Suprapubic skin (tissue), 4 donors: ENCODE measurements at regions not wholly inside any gene's neighbourhood (a gene's known extent, or its start where the extent isn't known, plus 50 kb on each side); places are given as distances from the start of the nearest gene placed in this dataset.

ENCODE experiments used
- EP300 ChIP-seq: sonication (generic); formaldehyde crosslinking; IDR thresholded peaks from one replicate; pipeline ENCODE4 v1.6.1; 2017; ENCODE audit warnings: antibody characterized with exemption
- POLR2A ChIP-seq, 2 donors: fragments of 450-650 bp; IDR thresholded peaks; one replicate each; pipeline ENCODE4 v1.6.1; 2017; ENCODE audit warnings: antibody characterized with exemption in 2 of 2, mild to moderate bottlenecking in 2 of 2, moderate library complexity in 2 of 2
- POLR2AphosphoS5 ChIP-seq, 3 donors: sonication (generic); formaldehyde crosslinking; IDR thresholded peaks; one replicate each; pipeline ENCODE4 v1.6.1; 2017; ENCODE audit warnings: antibody characterized with exemption in 3 of 3
- TF ChIP-seq, protein P1 (sequence below), 2 donors: fragments of 200-600 bp in 1 of 2; fragments of 450-650 bp in 1 of 2; sonication (generic) in 1 of 2; IDR thresholded peaks; one replicate each; pipeline ENCODE4 v1.5.1; 2016 to 2019; ENCODE audit warnings: antibody characterized with exemption in 2 of 2, mild to moderate bottlenecking in 1 of 2, moderate library complexity in 1 of 2

DNA sequence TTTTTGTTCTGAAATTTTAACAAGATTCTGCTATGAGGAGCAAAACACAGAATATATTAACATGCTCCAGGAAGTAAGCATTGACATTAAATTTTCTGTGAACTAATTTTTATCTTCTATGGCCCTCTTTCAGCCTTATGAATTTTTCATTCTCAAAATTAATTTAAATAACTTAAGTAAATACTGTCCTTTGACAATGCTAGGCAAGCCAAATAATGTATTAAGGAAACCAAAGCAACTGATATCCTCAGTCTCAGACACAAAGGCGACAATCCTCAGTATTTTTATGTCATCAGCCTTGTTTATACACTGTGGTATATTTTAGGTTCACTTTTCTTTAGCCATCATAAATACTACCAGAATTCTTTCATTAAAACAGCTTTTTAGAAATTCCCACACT is 159.8 kb downstream of the CGGBP1 start:
- TF ChIP-seq EP300: no peak
- TF ChIP-seq, protein P1, sequence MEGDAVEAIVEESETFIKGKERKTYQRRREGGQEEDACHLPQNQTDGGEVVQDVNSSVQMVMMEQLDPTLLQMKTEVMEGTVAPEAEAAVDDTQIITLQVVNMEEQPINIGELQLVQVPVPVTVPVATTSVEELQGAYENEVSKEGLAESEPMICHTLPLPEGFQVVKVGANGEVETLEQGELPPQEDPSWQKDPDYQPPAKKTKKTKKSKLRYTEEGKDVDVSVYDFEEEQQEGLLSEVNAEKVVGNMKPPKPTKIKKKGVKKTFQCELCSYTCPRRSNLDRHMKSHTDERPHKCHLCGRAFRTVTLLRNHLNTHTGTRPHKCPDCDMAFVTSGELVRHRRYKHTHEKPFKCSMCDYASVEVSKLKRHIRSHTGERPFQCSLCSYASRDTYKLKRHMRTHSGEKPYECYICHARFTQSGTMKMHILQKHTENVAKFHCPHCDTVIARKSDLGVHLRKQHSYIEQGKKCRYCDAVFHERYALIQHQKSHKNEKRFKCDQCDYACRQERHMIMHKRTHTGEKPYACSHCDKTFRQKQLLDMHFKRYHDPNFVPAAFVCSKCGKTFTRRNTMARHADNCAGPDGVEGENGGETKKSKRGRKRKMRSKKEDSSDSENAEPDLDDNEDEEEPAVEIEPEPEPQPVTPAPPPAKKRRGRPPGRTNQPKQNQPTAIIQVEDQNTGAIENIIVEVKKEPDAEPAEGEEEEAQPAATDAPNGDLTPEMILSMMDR (IDR thresholded peaks at IDR 0.05): no peak
- TF ChIP-seq POLR2A (IDR thresholded peaks at IDR 0.05): no peak
- TF ChIP-seq POLR2AphosphoS5 (IDR thresholded peaks at IDR 0.05): no peak
